H1 (cell line): ENCODE measurements at regions not wholly inside any gene's neighbourhood (a gene's known extent, or its start where the extent isn't known, plus 50 kb on each side); places are given as distances from the start of the nearest gene placed in this dataset.

Source experiments
- CTCF ChIA-PET: fragments of 300-600 bp; sonication (Branson Sonifier 250); formaldehyde crosslinking; loops from one replicate; lab custom pipeline; 2021; ENCODE audit not compliant: partially characterized antibody; lab: Charles Lee
- POLR2A ChIA-PET: fragments of 300-600 bp; sonication (Branson Sonifier 250); formaldehyde crosslinking; loops from one replicate; lab custom pipeline; 2021; ENCODE audit warnings: inconsistent platforms; ENCODE audit not compliant: partially characterized antibody; lab: Charles Lee
- DNase-seq, 2 experiments: peaks; one replicate each; pipeline versions ENCODE4 v3.0.0 to v3.0.0-alpha.2; 2010 to 2022; ENCODE audit warnings: low spot score in 2 of 2, low read depth in 1 of 2, mixed read lengths in 1 of 2
- FAIRE-seq: peaks from 2 replicates; lab custom pipeline; 2011; peaks lifted over from hg19 to GRCh38; lab: Jason Lieb, UNC
- H2AFZ ChIP-seq: 2 replicates; pipeline ENCODE4 v1.8.1; 2012; ENCODE audit warnings: low read length, inconsistent platforms
- H2AK5ac ChIP-seq: 2 replicates; pipeline ENCODE4 v1.6.1; 2013; ENCODE audit warnings: low read depth, low read length
- H2BK120ac ChIP-seq: replicated peaks from 2 replicates; pipeline ENCODE3; 2013; ENCODE audit warnings: low read depth, low read length, inconsistent platforms
- H2BK12ac ChIP-seq: 2 replicates; pipeline ENCODE4 v1.6.1; 2013; ENCODE audit warnings: low read depth, low read length
- H2BK15ac ChIP-seq: 2 replicates; pipeline ENCODE4 v1.6.1; 2013; ENCODE audit warnings: low read length
- H2BK20ac ChIP-seq: 2 replicates; pipeline ENCODE4 v1.6.1; 2013; ENCODE audit warnings: low read length
- H2BK5ac ChIP-seq: 2 replicates; pipeline ENCODE4 v1.6.1; 2013; ENCODE audit warnings: low read depth, low read length
- H3K14ac ChIP-seq: 2 replicates; pipeline ENCODE4 v1.6.1; 2013; ENCODE audit warnings: inconsistent platforms; ENCODE audit not compliant: insufficient read length
- H3K18ac ChIP-seq: 2 replicates; pipeline ENCODE4 v1.6.1; 2013; ENCODE audit warnings: low read length; ENCODE audit errors: extremely low read depth
- H3K23ac ChIP-seq: 2 replicates; pipeline ENCODE4 v1.6.1; 2013; ENCODE audit warnings: inconsistent platforms; ENCODE audit not compliant: insufficient read length
- H3K23me2 ChIP-seq: 2 replicates; pipeline ENCODE4 v1.6.1; 2013; ENCODE audit warnings: low read depth, low read length
- H3K27ac ChIP-seq: 2 replicates; pipeline ENCODE4 v1.6.1; 2011; ENCODE audit warnings: low read depth, low read length, inconsistent platforms
- H3K27me3 ChIP-seq, 4 experiments: replicated peaks in 1 of 4; 1 replicate in 1 of 4; 2 replicates in 3 of 4; pipeline versions ENCODE4 v1.6.1 to v1.8.1; 2011 to 2013; ENCODE audit warnings: low read length in 3 of 4, mild to moderate bottlenecking in 3 of 4, inconsistent platforms in 2 of 4, mixed read lengths in 2 of 4, moderate library complexity in 1 of 4; ENCODE audit not compliant: control insufficient read depth in 3 of 4, insufficient read depth in 3 of 4; ENCODE audit errors: extremely low read depth in 1 of 4
- H3K36me3 ChIP-seq, 4 experiments: 2 replicates each; pipeline versions ENCODE4 v1.6.1 to v1.8.1; 2011 to 2013; ENCODE audit warnings: mild to moderate bottlenecking in 4 of 4, low read length in 3 of 4, moderate library complexity in 2 of 4, control low read depth in 1 of 4, inconsistent platforms in 1 of 4; ENCODE audit not compliant: insufficient read depth in 4 of 4, control insufficient read depth in 2 of 4
- H3K4ac ChIP-seq: replicated peaks from 2 replicates; pipeline ENCODE3; 2013; ENCODE audit warnings: low read length, low read depth, mixed read lengths, inconsistent platforms; ENCODE audit not compliant: insufficient read length
- H3K4me1 ChIP-seq, 4 experiments: replicated peaks in 1 of 4; 1 replicate in 1 of 4; 2 replicates in 3 of 4; pipeline versions ENCODE4 v1.6.1 to v1.8.1; 2011 to 2013; ENCODE audit warnings: low read length in 3 of 4, inconsistent platforms in 2 of 4, mixed read lengths in 1 of 4; ENCODE audit not compliant: insufficient read depth in 4 of 4, control insufficient read depth in 3 of 4
- H3K4me2 ChIP-seq, 2 experiments: 2 replicates each; pipeline versions ENCODE4 v1.6.1 to v1.8.1; 2011 to 2013; ENCODE audit warnings: low read depth in 2 of 2, low read length in 2 of 2, control low read depth in 1 of 2, inconsistent platforms in 1 of 2, mild to moderate bottlenecking in 1 of 2; ENCODE audit not compliant: insufficient read depth in 1 of 2
- H3K4me3 ChIP-seq, 4 experiments: fragments of 200-600, 300-600 bp in 1 of 4; sonication (generic), shearing (Covaris generic), sonication (Bioruptor Twin) in 1 of 4; 2 replicates each; pipeline versions ENCODE4 v1.5.1 to v1.8.1; 2011 to 2016; ENCODE audit warnings: low read length in 4 of 4, low read depth in 3 of 4, control low read depth in 2 of 4, inconsistent platforms in 2 of 4, mild to moderate bottlenecking in 2 of 4, mixed read lengths in 1 of 4, moderate library complexity in 1 of 4; ENCODE audit not compliant: insufficient read depth in 2 of 4; ENCODE audit errors: extremely low read depth in 1 of 4
- H3K56ac ChIP-seq: replicated peaks from 2 replicates; pipeline ENCODE3; 2013; ENCODE audit warnings: low read depth, mild to moderate bottlenecking, mixed read lengths, low read length, inconsistent platforms; ENCODE audit not compliant: insufficient read length
- H3K79me1 ChIP-seq: 2 replicates; pipeline ENCODE4 v1.6.1; 2013; ENCODE audit warnings: low read depth, low read length, control low read depth
- H3K79me2 ChIP-seq, 2 experiments: 2 replicates each; pipeline versions ENCODE4 v1.6.1 to v1.8.1; 2012 to 2013; ENCODE audit warnings: low read length in 2 of 2, mild to moderate bottlenecking in 2 of 2, inconsistent platforms in 1 of 2; ENCODE audit not compliant: insufficient read depth in 2 of 2, control insufficient read depth in 1 of 2
- H3K9ac ChIP-seq, 4 experiments: replicated peaks in 1 of 4; 1 replicate in 1 of 4; 2 replicates in 3 of 4; pipeline versions ENCODE4 v1.6.1 to v1.8.1; 2011 to 2013; ENCODE audit warnings: low read depth in 3 of 4, low read length in 3 of 4, control low read depth in 2 of 4, mild to moderate bottlenecking in 2 of 4, moderate library complexity in 2 of 4, inconsistent platforms in 1 of 4; ENCODE audit errors: extremely low read depth in 1 of 4
- H3K9me3 ChIP-seq, 2 experiments: 2 replicates each; pipeline versions ENCODE4 v1.6.1 to v1.8.1; 2012 to 2013; ENCODE audit warnings: mild to moderate bottlenecking in 2 of 2, moderate library complexity in 2 of 2, control low read depth in 1 of 2, inconsistent platforms in 1 of 2, low read depth in 1 of 2, low read length in 1 of 2, mixed read lengths in 1 of 2; ENCODE audit not compliant: insufficient read depth in 2 of 2
- H4K20me1 ChIP-seq, 2 experiments: replicated peaks in 1 of 2; 2 replicates each; pipeline versions ENCODE3 to v1.8.1; 2011 to 2013; ENCODE audit warnings: inconsistent platforms in 2 of 2, low read length in 2 of 2, mild to moderate bottlenecking in 1 of 2; ENCODE audit not compliant: insufficient read depth in 2 of 2, control insufficient read depth in 1 of 2
- H4K5ac ChIP-seq: 2 replicates; pipeline ENCODE4 v1.6.1; 2013; ENCODE audit warnings: low read length, low read depth, mixed read lengths, inconsistent platforms; ENCODE audit not compliant: insufficient read length
- H4K8ac ChIP-seq: 2 replicates; pipeline ENCODE4 v1.8.0; 2013; ENCODE audit warnings: mild to moderate bottlenecking, moderate library complexity, low read length, inconsistent platforms; ENCODE audit not compliant: insufficient read depth; ENCODE audit errors: extremely low read depth
- H4K91ac ChIP-seq: replicated peaks from 2 replicates; pipeline ENCODE3; 2013; ENCODE audit warnings: low read length, mixed read lengths, inconsistent platforms; ENCODE audit not compliant: insufficient read length
- CBX5 ChIP-seq: fragments of 300-800, 300-1000 bp; sonication (generic); IDR thresholded peaks from 2 replicates; pipeline ENCODE4 v1.7.1; 2016; ENCODE audit warnings: antibody characterized with exemption, low read length, low read depth
- CREB1 ChIP-seq: IDR thresholded peaks from 2 replicates; pipeline ENCODE4 v1.6.1; 2012; ENCODE audit warnings: inconsistent platforms
- CTCF ChIP-seq, 3 experiments: IDR thresholded peaks; 1 replicate in 2 of 3; 2 replicates in 1 of 3; pipeline versions ENCODE4 v1.5.1 to v1.6.1; 2011; ENCODE audit warnings: low read length in 3 of 3, mild to moderate bottlenecking in 3 of 3, inconsistent platforms in 2 of 3, low read depth in 1 of 3, moderate library complexity in 1 of 3; ENCODE audit not compliant: insufficient read depth in 1 of 3; ENCODE audit errors: control extremely low read depth in 1 of 3
- EP300 ChIP-seq, 2 experiments: IDR thresholded peaks; 1 replicate in 1 of 2; 2 replicates in 1 of 2; pipeline ENCODE4 v1.6.1; 2011 to 2012; ENCODE audit warnings: low read depth in 2 of 2, low read length in 2 of 2, mild to moderate bottlenecking in 2 of 2, borderline replicate concordance in 1 of 2, inconsistent platforms in 1 of 2, moderate library complexity in 1 of 2
- EZH2 ChIP-seq: fragments of 200-600 bp; sonication (generic); IDR thresholded peaks from 2 replicates; pipeline ENCODE4 v1.7.1; 2012; ENCODE audit warnings: low read depth, mild to moderate bottlenecking, moderate library complexity, low read length, inconsistent platforms; ENCODE audit not compliant: severe bottlenecking
- NANOG ChIP-seq: IDR thresholded peaks from 2 replicates; pipeline ENCODE4 v1.6.1; 2011; ENCODE audit warnings: low read length, low read depth, mild to moderate bottlenecking, inconsistent platforms; ENCODE audit not compliant: insufficient read depth, poor library complexity, severe bottlenecking
- POLR2A ChIP-seq, 2 experiments: IDR thresholded peaks; 1 replicate in 1 of 2; 2 replicates in 1 of 2; pipeline ENCODE4 v1.6.1; 2011; ENCODE audit warnings: low read depth in 2 of 2, low read length in 2 of 2, mild to moderate bottlenecking in 2 of 2; ENCODE audit errors: control extremely low read depth in 1 of 2
- RAD21 ChIP-seq, 2 experiments: IDR thresholded peaks in 1 of 2; conservative IDR thresholded peaks in 1 of 2; 2 replicates each; pipeline ENCODE4 v1.6.1; 2011; ENCODE audit warnings: low read depth in 2 of 2, low read length in 2 of 2, improper control_type of control experiment in 1 of 2, inconsistent platforms in 1 of 2, mild to moderate bottlenecking in 1 of 2, moderate library complexity in 1 of 2
- SAP30 ChIP-seq: fragments of 300-600 bp; sonication (generic); IDR thresholded peaks from 2 replicates; pipeline ENCODE4 v1.7.1; 2012; ENCODE audit warnings: low read length, moderate library complexity, mild to moderate bottlenecking, inconsistent platforms; ENCODE audit not compliant: insufficient read depth, insufficient replicate concordance
- SP4 ChIP-seq: IDR thresholded peaks from 2 replicates; pipeline ENCODE4 v1.6.1; 2012; ENCODE audit warnings: low read length, inconsistent platforms
- TAF1 ChIP-seq: IDR thresholded peaks from 2 replicates; pipeline ENCODE4 v1.6.1; 2011; ENCODE audit warnings: mild to moderate bottlenecking, low read depth, low read length
- YY1 ChIP-seq: IDR thresholded peaks from 2 replicates; pipeline ENCODE4 v1.6.1; 2011; ENCODE audit warnings: low read depth, mild to moderate bottlenecking, low read length
- WGBS, 2 experiments: shearing (Covaris generic) in 1 of 2; methylation state at CpG; one replicate each; pipeline versions ENCODE4 v1.1.6 to v1.1.7; 2013 to 2015; ENCODE audit warnings: low lambda C conversion rate in 2 of 2, mixed read lengths in 2 of 2, inconsistent platforms in 1 of 2, low coverage in 1 of 2, missing lambda C conversion rate in 1 of 2; ENCODE audit not compliant: insufficient replicate concordance in 2 of 2, insufficient coverage in 1 of 2, insufficient read length in 1 of 2; ENCODE audit errors: extremely low coverage in 1 of 2, missing lambda C conversion rate in 1 of 2; 5-methylcytosine and 5-hydroxymethylcytosine counted together

DNA sequence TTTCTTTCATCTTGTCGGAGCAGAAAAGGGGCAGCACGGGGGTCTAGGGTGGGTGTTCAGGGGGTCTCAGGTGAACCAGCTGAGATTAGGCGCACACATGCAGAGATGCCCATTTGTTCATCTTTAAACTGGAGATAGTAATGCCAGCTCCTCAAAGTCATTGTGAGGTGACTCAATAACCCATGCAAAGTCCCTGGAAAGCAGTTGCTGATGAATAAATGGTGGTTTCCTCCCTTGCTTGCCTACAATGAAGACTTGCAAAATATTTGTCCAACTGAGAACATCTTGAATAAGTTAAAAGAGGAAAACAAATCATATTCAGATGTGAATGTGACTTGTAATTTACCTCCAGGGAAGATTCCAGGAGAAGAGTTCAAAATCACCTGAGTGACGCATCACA lies 206.9 kb downstream of the LY86 start:
- Histone ChIP-seq H3K9ac (no peak overlapping the region; a peak in 1 of 7 replicates), H3K4ac (no peak overlapping the region), H4K8ac (no peak overlapping the region), H3K79me1 (no peaks in the 10 kb centered on the region), H3K14ac (no peak overlapping the region), H3K79me2 (no peaks in the 10 kb centered on the region), H3K9me3 (no peaks in the 10 kb centered on the region), H3K18ac (no peak overlapping the region), H2AK5ac (no peak overlapping the region), H3K4me1 (no peaks in the 10 kb centered on the region), H3K23ac (no peak overlapping the region)
- TF ChIP-seq NANOG: no peak
- no peak for TF ChIP-seq YY1
- TF ChIP-seq EP300 (IDR thresholded peaks at IDR 0.05; ENCODE audit: borderline replicate concordance in 1 of 2, low read depth in 2 of 2, low read length in 2 of 2): no peak
- no peak for TF ChIP-seq RAD21 (IDR thresholded peaks at IDR 0.05 in 1 of 2, conservative IDR thresholded peaks at IDR 0.05 in 1 of 2; ENCODE audit: low read depth in 2 of 2, low read length in 2 of 2)
- no peak for TF ChIP-seq SP4
- TF ChIP-seq POLR2A (IDR thresholded peaks at IDR 0.05; ENCODE audit: control extremely low read depth in 1 of 2, low read depth in 2 of 2, low read length in 2 of 2): no peak
- no peak for TF ChIP-seq SAP30
- no peak for TF ChIP-seq CBX5
- TF ChIP-seq CREB1: no peak
- TF ChIP-seq EZH2: no peak
- TF ChIP-seq TAF1: no peak
- no peak for TF ChIP-seq CTCF (IDR thresholded peaks at IDR 0.05; ENCODE audit: control extremely low read depth in 1 of 3, insufficient read depth in 1 of 3, low read depth in 1 of 3, low read length in 3 of 3)
- TF ChIP-seq, all 59 proteins: peak for 0
- DNase-seq: no peak
- ChIA-PET POLR2A (no interaction called here), CTCF (interaction anchor here (1.7 kb wide), 1 partner anchor 121 kb away, joined by 4 read pairs; no protein-coding TSS in a partner anchor)
- no peak overlapping the region for H2AFZ ChIP-seq
- H3K36me3 ChIP-seq: no peaks in the 10 kb centered on the region
- H2BK20ac ChIP-seq: no peak overlapping the region
- H2BK12ac ChIP-seq: no peak overlapping the region
- H3K4me2 ChIP-seq: no peak overlapping the region
- no peak overlapping the region for H4K91ac ChIP-seq
- WGBS, 2 experiments: 87% methylated on average over 4 of the region's 4 CpGs; no CpG with 5 or more reads in 1 of the 2 experiments
- no peak overlapping the region for H4K5ac ChIP-seq
- H3K4me3 ChIP-seq: no peak overlapping the region
- no peaks in the 10 kb centered on the region for H3K27me3 ChIP-seq
- FAIRE-seq: no peak
- no peak overlapping the region for H2BK120ac ChIP-seq
- peaks cover 4% of the 10 kb centered on the region; the same call in 1 of the 2 replicates for H3K23me2 ChIP-seq
- no peak overlapping the region for H2BK5ac ChIP-seq
- no peak overlapping the region for H3K27ac ChIP-seq
- H2BK15ac ChIP-seq: no peak overlapping the region
- no peak overlapping the region for H3K56ac ChIP-seq
- H4K20me1 ChIP-seq: no peaks in the 10 kb centered on the region
